C4-2B (cell line): ENCODE measurements at regions not wholly inside any gene's neighbourhood (a gene's known extent, or its start where the extent isn't known, plus 50 kb on each side); places are given as distances from the start of the nearest gene placed in this dataset.

ENCODE experiments used
- H3K27ac ChIP-seq: fragments of 450-650 bp; 2 replicates; pipeline ENCODE4 v1.5.1; 2017
- CTCF ChIP-seq: fragments of 450-650 bp; conservative IDR thresholded peaks from 2 replicates; pipeline ENCODE4 v1.5.1; 2017; ENCODE audit warnings: mild to moderate bottlenecking
- ZFX ChIP-seq: fragments of 450-650 bp; IDR thresholded peaks from 2 replicates; pipeline ENCODE4 v1.6.1; 2017

- no peak for TF ChIP-seq CTCF
- H3K27ac ChIP-seq: no peak overlapping the region
Measured at GRCh38 chr17:11023639-11024479, 186.0 kb upstream of the PIRT start.

- TF ChIP-seq ZFX (no peak), CTCF (no peak)
- no peak overlapping the region for H3K27ac ChIP-seq
Measured at GRCh38 chr17:11006530-11006929, 168.6 kb upstream of the PIRT start.

GRCh38 chr17:11005940-11006339 lies 168.1 kb upstream of the PIRT start:
- H3K27ac ChIP-seq: no peak overlapping the region
- TF ChIP-seq ZFX (no peak), CTCF (no peak)

GRCh38 chr17:11002417-11002816 lies 164.5 kb upstream of the PIRT start:
- no peak overlapping the region for H3K27ac ChIP-seq
- TF ChIP-seq ZFX (no peak), CTCF (no peak)

GRCh38 chr17:11001651-11002050 lies 163.8 kb upstream of the PIRT start:
- H3K27ac ChIP-seq: no peak overlapping the region
- TF ChIP-seq ZFX: no peak
- no peak for TF ChIP-seq CTCF

GRCh38 chr17:10999484-10999883 lies 161.6 kb upstream of the PIRT start:
- TF ChIP-seq CTCF (no peak), ZFX (no peak)
- H3K27ac ChIP-seq: no peak overlapping the region

GRCh38 chr17:10993126-10993525 lies 155.2 kb upstream of the PIRT start:
- no peak for TF ChIP-seq CTCF
- TF ChIP-seq ZFX: no peak
- H3K27ac ChIP-seq: no peak overlapping the region
